ENCODE measurements at regions not wholly inside any gene's neighbourhood (a gene's known extent, or its start where the extent isn't known, plus 50 kb on each side); places are given as distances from the start of the nearest gene placed in this dataset.

DNA sequence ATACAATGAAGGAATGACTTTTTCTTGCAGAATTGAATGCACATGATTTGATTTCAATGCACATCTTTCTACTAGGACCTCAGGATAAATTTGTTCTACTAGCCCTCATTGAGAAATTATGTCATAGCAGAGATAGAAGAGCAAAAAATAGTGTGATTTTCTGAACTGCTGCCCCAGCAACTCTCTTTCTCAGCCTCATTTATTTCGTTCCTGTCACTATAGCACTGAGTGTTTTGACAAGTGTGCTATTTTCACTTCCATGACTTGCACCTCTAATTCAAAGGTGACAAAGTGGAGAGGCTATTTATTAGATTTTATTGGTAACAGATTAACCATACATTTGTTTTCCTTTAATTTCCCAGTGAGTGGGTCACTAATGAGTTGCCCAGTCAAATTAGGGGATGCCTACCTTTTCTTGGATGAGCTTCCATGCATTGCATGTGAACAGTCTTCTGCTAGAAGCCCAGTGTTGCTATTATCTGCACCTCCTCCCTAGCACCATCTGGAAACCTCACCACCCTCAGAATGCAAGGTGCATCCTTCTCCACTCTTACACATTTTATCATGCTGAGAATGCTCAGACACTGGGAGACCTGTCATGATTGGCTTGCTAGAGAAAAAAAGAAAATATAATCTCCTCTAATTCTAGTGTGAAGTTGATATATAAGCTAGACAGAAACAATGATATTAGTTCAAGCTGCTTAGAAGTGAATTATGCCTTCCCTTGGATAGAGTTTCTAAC lies 119.6 kb upstream of the CTTNBP2 start:
- Mint-ChIP-seq H3K27me3 (no peaks in the 10 kb centered on the region), H3K4me3 (no peak overlapping the region), H3K4me1 (ENCODE audit: low read depth) (no peaks in the 10 kb centered on the region), H3K9me3 (peaks cover 10% of the 10 kb centered on the region), H3K36me3 (ENCODE audit: low read depth) (no peaks in the 10 kb centered on the region), H3K27ac (no peak overlapping the region)
- intact Hi-C loops (cut with micrococcal nuclease) = no loop called here

DNA sequence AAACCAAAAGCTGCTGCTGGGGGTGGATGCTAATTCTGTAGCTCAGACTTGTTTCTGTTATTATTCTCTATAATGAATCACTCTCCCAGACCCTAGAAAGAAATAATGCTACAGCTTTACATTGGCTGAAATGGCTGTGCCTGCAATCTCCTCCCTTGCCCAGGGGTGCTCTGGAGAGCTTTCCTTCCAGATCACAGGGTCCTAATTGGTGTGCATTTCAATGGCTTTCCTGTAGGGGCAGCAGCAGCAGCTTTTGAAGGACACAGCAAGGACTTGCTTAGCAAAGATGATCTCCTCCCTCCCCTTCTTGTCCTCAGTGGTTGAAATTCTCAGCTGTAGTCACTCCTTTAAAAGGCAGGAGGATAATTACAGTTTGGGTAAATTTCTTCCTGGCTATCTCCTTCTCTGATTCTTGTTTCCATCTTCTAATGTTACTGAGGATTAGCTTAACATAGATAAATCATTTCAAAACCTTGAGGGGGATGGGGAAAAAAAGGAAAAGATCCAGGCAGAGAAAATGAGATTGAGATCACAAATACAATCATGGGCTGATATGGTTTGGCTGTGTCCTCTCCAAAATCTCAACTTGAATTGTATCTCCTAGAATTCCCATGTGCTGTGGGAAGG lies 120.2 kb upstream of the CTTNBP2 start:
- Mint-ChIP-seq H3K9me3 (peaks cover 10% of the 10 kb centered on the region), H3K27ac (no peak overlapping the region), H3K27me3 (no peaks in the 10 kb centered on the region), H3K4me3 (no peak overlapping the region), H3K36me3 (ENCODE audit: low read depth) (no peaks in the 10 kb centered on the region), H3K4me1 (ENCODE audit: low read depth) (no peaks in the 10 kb centered on the region)
- intact Hi-C loops (cut with micrococcal nuclease) = no loop called here

GRCh38 chr7:117995850-117996650 lies 122.8 kb upstream of the CTTNBP2 start:
- intact Hi-C loops (cut with micrococcal nuclease) = no loop called here
- Mint-ChIP-seq H3K27me3 (no peaks in the 10 kb centered on the region), H3K27ac (no peak overlapping the region), H3K4me3 (no peak overlapping the region), H3K36me3 (ENCODE audit: low read depth) (no peaks in the 10 kb centered on the region), H3K4me1 (ENCODE audit: low read depth) (no peaks in the 10 kb centered on the region), H3K9me3 (peaks cover 10% of the 10 kb centered on the region)

GRCh38 chr7:117997862-117998825 lies 124.9 kb upstream of the CTTNBP2 start:
- H3K4me3 Mint-ChIP-seq = no peak overlapping the region
- H3K4me1 Mint-ChIP-seq (ENCODE audit: low read depth) = no peaks in the 10 kb centered on the region
- peaks cover 10% of the 10 kb centered on the region for H3K9me3 Mint-ChIP-seq
- no peaks in the 10 kb centered on the region for H3K36me3 Mint-ChIP-seq (ENCODE audit: low read depth)
- no peaks in the 10 kb centered on the region for H3K27me3 Mint-ChIP-seq
- no peak overlapping the region for H3K27ac Mint-ChIP-seq
- intact Hi-C loops (cut with micrococcal nuclease) = no loop called here

- no peak overlapping the region for H3K4me3 Mint-ChIP-seq
- H3K27ac Mint-ChIP-seq = no peak overlapping the region
- intact Hi-C loops (cut with micrococcal nuclease) = no loop called here
- H3K27me3 Mint-ChIP-seq = peaks cover 3% of the 10 kb centered on the region
- peaks cover 5% of the 10 kb centered on the region for H3K9me3 Mint-ChIP-seq
- no peaks in the 10 kb centered on the region for H3K36me3 Mint-ChIP-seq (ENCODE audit: low read depth)
- peaks cover 5% of the 10 kb centered on the region for H3K4me1 Mint-ChIP-seq (ENCODE audit: low read depth)
These were observed 127.4 kb upstream of the CTTNBP2 start for GRCh38 chr7:118000480-118001202.

DNA sequence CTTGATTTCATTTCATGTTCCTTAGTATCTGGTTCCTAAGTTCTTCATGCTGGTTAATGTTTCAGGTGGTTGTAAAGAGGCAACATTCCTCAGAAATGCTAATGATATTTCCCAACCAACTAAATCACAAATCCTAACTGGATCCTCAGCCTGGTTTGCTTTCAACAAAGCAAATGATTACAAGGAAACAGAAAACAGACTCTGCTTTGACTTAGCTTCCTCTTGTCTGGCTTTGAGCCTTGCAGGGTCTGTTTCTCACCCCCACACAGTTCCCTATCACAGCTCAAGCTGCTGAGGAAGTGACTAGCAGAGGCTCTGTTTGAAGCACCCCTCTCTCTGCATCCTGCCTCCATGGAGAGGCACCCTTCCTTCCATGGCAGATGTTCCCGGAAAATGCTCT lies 130.2 kb upstream of the CTTNBP2 start:
- no peak overlapping the region for H3K4me3 Mint-ChIP-seq
- peaks cover 5% of the 10 kb centered on the region for H3K4me1 Mint-ChIP-seq (ENCODE audit: low read depth)
- intact Hi-C loops (cut with micrococcal nuclease) = no loop called here
- no peak overlapping the region for H3K27ac Mint-ChIP-seq
- H3K27me3 Mint-ChIP-seq = peaks cover 3% of the 10 kb centered on the region
- no peaks in the 10 kb centered on the region for H3K9me3 Mint-ChIP-seq
- no peaks in the 10 kb centered on the region for H3K36me3 Mint-ChIP-seq (ENCODE audit: low read depth)

GRCh38 chr7:118005026-118005425 lies 131.8 kb upstream of the CTTNBP2 start:
- H3K4me1 Mint-ChIP-seq (ENCODE audit: low read depth) = peaks cover 5% of the 10 kb centered on the region
- H3K36me3 Mint-ChIP-seq (ENCODE audit: low read depth) = no peaks in the 10 kb centered on the region
- no peak overlapping the region for H3K4me3 Mint-ChIP-seq
- intact Hi-C loops (cut with micrococcal nuclease) = no loop called here
- H3K27me3 Mint-ChIP-seq = peaks cover 3% of the 10 kb centered on the region
- no peaks in the 10 kb centered on the region for H3K9me3 Mint-ChIP-seq
- H3K27ac Mint-ChIP-seq = no peak overlapping the region

DNA sequence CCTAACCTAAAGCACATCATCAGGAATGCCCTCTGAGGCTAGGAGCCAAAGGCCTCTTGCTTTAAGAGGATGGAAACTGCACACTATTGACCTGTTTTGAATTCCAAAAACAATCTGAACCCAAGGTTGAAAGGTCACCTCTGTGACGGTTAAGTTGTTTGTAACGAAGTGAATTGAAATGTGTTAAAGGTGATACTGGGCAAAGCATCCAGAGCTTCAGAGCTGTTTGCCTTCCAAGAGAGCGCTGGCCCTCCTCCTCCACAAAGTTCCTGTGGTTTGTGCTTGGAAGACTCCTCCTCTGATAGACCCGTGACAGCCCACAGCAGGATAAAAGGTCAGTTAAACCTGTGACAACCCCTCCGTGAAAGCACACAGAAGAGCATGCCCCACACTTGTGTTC lies 133.7 kb upstream of the CTTNBP2 start:
- intact Hi-C loops (cut with micrococcal nuclease) = no loop called here

GRCh38 chr7:118009419-118009818 lies 136.2 kb upstream of the CTTNBP2 start:
- Mint-ChIP-seq H3K27me3 (no peaks in the 10 kb centered on the region), H3K9me3 (no peaks in the 10 kb centered on the region), H3K4me1 (ENCODE audit: low read depth) (no peaks in the 10 kb centered on the region), H3K36me3 (ENCODE audit: low read depth) (no peaks in the 10 kb centered on the region), H3K4me3 (no peak overlapping the region), H3K27ac (no peak overlapping the region)
- intact Hi-C loops (cut with micrococcal nuclease) = no loop called here

More for the DNA sequence above, 133.7 kb upstream of the CTTNBP2 start:
- no peaks in the 10 kb centered on the region for H3K9me3 Mint-ChIP-seq
- H3K36me3 Mint-ChIP-seq (ENCODE audit: low read depth) = no peaks in the 10 kb centered on the region
- H3K27me3 Mint-ChIP-seq = peaks cover 3% of the 10 kb centered on the region
- H3K4me1 Mint-ChIP-seq (ENCODE audit: low read depth) = peaks cover 5% of the 10 kb centered on the region
- H3K4me3 Mint-ChIP-seq = no peak overlapping the region
- no peak overlapping the region for H3K27ac Mint-ChIP-seq

DNA sequence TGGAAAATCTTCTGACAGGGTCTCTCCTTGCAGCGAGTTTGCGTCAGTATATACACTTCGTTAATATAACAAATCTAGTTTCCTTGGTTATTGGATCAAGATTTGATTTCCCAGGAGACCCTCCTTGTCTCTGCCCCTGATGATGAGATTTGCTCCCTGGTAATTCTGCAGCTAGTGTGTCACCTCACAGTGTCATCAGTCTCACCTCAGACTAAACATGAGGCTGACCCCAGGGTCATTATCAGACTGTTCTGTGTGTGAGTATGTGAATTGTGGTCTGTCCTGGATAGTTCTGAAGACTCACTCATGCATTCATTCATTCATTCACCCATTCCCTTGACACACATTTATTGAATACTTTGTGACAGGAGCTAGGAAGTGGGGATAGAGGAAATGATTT lies 138.4 kb upstream of the CTTNBP2 start:
- H3K27me3 Mint-ChIP-seq = no peaks in the 10 kb centered on the region
- H3K27ac Mint-ChIP-seq = no peak overlapping the region
- H3K9me3 Mint-ChIP-seq = no peaks in the 10 kb centered on the region
- no peaks in the 10 kb centered on the region for H3K4me1 Mint-ChIP-seq (ENCODE audit: low read depth)
- H3K4me3 Mint-ChIP-seq = no peak overlapping the region
- intact Hi-C loops (cut with micrococcal nuclease) = no loop called here
- H3K36me3 Mint-ChIP-seq (ENCODE audit: low read depth) = no peaks in the 10 kb centered on the region

DNA sequence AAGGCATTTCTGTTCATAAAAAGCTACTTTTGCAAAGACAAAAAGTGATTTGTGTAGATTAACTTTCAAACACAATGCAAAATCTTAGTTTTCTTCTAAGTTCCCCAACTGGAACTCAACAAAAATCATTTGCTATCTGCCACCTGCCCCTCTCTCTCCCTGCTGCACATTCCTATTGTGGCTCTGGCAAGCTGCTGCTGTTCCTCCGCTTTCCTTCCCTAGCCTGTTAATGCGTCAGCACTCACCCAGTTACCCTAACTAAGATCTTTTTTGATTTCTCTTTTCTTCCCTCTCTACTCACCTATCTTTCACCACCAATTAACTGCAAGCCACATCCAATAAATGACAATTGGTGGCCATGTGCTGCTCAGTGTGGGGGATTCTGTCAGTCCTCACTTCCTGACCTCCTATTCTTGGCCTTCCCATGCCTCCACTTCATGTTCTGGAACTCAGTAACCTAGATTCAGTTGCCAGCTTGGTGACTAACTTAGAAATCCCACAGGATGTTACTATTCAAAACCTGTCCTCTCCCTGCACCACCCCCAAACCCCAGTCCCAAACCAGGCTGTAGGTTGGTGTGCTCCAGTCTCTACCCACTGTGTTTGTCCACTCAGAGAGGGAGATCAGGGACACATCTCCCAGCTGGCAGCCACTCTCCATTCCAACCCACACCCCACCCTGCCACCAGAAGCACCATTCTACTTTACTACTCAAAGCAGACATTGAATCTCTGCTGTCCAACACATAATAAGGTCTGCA lies 140.2 kb upstream of the CTTNBP2 start:
- Mint-ChIP-seq H3K4me1 (ENCODE audit: low read depth) (no peaks in the 10 kb centered on the region), H3K27ac (no peak overlapping the region), H3K36me3 (ENCODE audit: low read depth) (no peaks in the 10 kb centered on the region), H3K9me3 (peaks cover 15% of the 10 kb centered on the region), H3K27me3 (no peaks in the 10 kb centered on the region), H3K4me3 (no peak overlapping the region)
- intact Hi-C loops (cut with micrococcal nuclease) = no loop called here

DNA sequence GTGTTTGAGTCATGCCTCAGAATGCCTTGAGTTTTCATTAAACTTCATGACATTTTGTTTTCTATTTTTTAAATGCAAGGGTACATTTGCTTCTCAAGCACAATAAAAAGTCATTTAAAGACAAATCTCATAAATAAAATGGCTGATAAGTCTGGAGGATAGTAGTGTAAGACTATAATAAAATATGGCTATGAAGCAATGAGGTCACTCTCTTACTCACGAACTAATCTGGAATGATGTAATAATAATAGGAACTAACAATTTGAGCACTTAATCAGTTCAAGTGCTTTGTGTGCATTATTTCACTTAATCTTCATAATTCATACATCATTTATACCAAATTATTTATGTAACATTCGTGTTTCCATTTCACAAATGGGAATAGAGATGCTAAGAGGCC lies 149.3 kb upstream of the CTTNBP2 start:
- intact Hi-C loops (cut with micrococcal nuclease) = no loop called here
- no peak overlapping the region for H3K4me3 Mint-ChIP-seq
- H3K9me3 Mint-ChIP-seq = peaks cover 11% of the 10 kb centered on the region
- H3K4me1 Mint-ChIP-seq (ENCODE audit: low read depth) = no peaks in the 10 kb centered on the region
- no peaks in the 10 kb centered on the region for H3K36me3 Mint-ChIP-seq (ENCODE audit: low read depth)
- H3K27me3 Mint-ChIP-seq = no peaks in the 10 kb centered on the region
- H3K27ac Mint-ChIP-seq = no peak overlapping the region
